HTR-8/SVneo (cell line): ENCODE measurements at regions not wholly inside any gene's neighbourhood (a gene's known extent, or its start where the extent isn't known, plus 50 kb on each side); places are given as distances from the start of the nearest gene placed in this dataset.
"Not testable (repeated sequence)": the region's sequence is repeated elsewhere in the genome, so short reads cannot be mapped to it uniquely, and the experiment has no call there.

Source experiments
- DNase-seq: peaks from one replicate; pipeline ENCODE4 v3.0.0; 2011; ENCODE audit warnings: low spot score, mixed read lengths; ENCODE audit not compliant: insufficient read length
- FAIRE-seq: peaks from 2 replicates; lab custom pipeline; 2011; peaks lifted over from hg19 to GRCh38; lab: Jason Lieb, UNC

DNA sequence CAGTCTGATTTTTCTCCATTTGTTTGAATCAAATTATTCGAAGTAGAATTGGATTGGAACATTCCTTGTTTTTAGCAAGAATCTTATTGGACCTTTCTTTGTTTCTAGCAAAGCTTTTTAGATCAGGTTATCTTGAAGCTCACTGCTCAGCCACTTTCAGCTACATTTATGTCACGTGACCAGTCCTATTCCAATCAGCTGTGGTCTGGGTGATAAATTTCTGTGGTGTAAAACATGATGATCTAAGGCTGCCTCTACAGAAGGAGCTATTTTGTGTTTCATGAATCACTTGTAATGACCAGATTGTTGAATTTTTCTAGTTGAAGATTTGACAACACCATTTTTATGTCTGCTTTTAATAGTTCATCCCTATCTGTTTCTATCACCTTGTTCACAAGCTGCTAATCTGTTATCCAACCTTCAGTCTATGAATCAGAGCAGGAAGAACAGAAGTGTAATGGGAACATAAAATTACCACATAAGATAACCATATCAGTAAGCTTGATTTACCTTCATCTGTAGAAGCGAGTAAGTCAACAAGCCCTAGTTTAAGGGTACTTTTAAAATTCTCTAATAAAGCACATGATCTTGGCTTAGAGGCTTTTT, 101.0 kb upstream of the MAP3K7 start:
- no peak for DNase-seq
- no peak for FAIRE-seq

DNA sequence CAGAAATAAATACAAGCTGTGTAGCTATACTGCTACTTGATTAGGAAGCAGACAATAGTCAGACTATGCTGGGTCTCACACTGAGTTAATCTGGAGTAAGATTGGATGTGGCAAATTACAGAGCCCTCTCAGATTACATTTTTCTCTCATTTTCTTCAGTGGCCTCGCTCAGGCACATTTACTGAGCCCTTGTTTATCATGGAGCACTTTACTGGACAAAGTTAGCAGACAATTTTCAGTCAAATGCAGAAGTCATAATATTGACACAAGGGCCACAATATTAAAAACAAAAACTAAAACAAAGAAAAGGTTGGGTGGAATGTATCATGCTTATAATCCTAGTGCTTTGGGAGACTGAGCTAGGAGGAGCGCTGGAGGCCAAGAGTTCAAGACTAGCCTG, 95.0 kb upstream of the MAP3K7 start:
- DNase-seq (no peak), FAIRE-seq (no peak)

DNA sequence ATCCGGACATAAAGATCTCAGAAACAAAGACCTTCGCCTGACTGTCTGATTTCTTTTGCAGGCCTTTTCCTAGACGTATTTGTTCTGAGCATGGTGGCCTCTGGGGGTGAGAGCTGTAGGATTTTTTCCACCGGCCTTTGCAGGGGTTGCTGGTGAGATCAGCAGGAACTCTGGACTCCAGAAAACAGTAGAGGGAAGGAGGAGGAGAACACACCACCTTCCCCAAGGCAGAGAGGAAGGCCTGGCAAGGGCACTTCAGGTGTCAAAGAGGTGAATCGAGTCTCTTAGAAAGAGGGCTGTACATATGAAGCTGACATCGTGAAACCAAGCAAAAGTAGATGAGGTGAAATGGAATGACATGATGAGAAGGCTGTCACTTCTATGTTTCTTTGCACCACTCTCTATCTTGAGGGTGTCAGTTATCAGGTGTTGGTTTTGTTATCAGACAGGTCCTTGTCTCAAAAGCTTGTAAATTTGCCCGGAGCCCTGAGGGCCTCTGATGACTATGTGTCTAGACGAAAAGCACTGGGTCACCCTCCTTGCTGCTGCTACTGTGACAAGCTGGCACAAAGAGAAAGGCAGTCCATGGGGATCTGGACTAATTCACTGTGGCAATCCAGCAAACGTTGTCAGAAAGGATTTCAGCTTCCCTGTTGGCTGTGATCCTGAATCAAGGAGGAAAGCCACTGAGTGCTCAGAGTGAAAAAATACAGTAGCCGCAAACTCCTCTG, 91.3 kb upstream of the MAP3K7 start:
- no peak for FAIRE-seq
- DNase-seq: no peak

- FAIRE-seq: no peak
- no peak for DNase-seq
Observed at GRCh38 chr6:90677440-90677839, 90.6 kb upstream of the MAP3K7 start.

DNA sequence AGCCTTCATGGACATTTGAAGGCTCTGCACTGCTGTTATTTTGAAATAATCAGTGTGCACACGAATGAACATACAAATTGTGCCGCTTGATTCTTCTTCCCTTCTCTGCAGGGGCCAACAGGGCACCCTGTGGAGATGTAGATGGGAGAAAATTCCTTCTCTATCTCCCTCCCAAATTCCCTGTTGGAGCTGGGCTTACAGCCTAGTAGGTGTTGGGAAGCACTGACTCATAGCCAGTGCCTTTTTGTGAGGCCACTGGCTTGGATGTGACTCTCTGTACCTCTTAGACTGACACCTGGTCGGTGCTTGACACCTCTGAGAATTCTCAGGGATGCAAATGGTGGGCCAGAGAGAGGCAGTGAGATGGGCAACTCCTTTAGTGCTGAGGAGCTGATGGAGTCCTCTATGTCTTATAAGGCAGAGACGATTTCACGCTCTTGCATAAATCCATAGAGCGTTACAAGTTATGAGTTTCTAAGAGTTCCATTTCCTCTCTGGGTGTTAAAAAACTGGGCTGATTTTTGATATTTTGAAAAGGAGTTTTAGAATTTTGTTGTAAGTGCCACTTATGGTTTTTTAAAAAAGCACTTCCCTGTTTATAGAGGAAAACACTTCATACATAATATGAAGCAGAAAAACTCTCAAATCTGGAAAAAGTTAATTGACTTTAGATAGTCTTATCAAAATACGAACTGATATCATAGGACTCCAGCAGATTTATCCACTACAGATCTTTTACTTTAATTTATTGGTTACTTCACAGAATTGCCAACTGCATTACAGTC, 89.8 kb upstream of the MAP3K7 start:
- no peak for DNase-seq
- FAIRE-seq: no peak

DNA sequence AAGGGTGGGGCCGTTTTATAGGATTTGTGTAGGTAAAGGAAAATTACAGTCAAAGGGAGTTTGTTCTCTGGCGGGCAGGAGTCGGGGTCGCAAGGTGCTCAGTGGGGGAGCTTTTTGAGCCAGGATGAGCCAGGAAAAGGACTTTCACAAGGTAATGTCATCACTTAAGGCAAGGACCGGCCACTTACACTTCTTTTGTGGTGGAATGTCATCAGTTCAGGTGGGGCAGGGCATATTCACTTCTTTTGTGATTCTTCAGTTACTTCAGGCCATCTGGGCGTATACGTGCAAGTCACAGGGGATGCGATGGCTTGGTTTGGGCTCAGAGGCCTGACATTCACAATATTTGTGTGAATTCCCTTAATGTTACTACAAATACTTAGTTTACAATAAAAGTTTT, 88.2 kb upstream of the MAP3K7 start:
- not testable (repeated sequence) for DNase-seq, FAIRE-seq

GRCh38 chr6:90674077-90674476, 87.2 kb upstream of the MAP3K7 start:
- not testable (repeated sequence) for FAIRE-seq, DNase-seq

GRCh38 chr6:90669846-90670245, 83.0 kb upstream of the MAP3K7 start:
- DNase-seq (no peak), FAIRE-seq (no peak)

DNA sequence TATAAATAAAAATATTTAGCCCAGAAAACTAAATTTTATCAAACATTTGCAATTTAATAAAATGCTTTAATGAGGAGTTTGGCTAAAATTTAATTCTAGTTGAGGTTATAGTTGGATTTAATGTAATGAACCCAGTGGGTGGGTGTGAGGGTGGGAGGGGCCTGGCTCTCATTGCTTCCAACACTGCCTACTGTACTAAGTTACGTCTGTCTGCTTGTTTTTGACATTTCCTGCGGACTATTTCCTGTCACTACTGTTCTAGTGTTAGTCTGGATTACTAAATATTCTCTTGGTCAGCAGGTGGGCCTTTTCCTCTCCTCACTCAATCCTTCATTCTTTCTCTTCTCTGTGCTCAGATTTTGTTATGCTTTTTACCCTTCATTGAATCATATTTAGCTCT, 82.5 kb upstream of the MAP3K7 start:
- no peak for FAIRE-seq
- DNase-seq: no peak

DNA sequence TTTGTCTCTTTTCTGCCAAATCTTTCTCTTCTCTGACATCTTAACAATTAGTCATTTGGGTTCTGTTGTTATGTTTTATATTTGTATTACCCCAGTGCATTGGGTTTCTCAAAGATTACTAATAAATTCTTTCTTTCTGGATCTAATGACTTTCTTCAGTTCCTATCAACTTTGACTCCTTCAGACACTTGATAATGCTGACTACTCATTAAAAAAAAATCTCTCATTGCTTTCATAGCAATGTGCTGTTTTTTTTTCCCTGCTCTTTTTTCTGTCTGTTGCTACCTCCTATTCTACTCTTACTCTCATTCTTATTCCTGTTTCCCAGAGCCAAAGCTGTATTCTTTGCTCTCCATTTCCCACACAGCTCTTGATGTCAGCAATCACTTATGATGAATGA, 81.3 kb upstream of the MAP3K7 start:
- FAIRE-seq (no peak), DNase-seq (no peak)

- FAIRE-seq (no peak), DNase-seq (no peak)
Observed at GRCh38 chr6:90663873-90664272, 77.0 kb upstream of the MAP3K7 start.

DNA sequence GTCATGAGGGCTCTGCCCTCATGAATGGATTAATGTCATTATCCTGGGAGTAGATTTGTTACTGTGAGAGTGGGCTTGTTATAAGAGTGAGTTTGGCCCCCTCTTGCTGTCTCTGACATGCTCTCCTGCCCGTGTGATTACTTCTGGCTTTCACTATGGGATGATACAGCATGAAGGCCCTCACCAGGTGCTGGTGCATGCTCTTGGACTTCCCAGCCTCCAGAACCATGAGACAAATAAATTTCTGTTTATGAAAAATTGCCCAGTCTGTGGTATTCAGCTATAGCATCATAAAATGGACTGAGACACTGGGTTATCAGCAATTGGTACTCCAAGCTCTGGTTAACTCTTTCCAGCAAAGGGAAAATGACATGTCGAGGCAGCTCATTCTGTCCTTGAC, 76.2 kb upstream of the MAP3K7 start:
- DNase-seq: no peak
- FAIRE-seq: no peak

GRCh38 chr6:90660931-90661330, 74.1 kb upstream of the MAP3K7 start:
- no peak for FAIRE-seq
- DNase-seq: no peak

GRCh38 chr6:90658497-90658896, 71.6 kb upstream of the MAP3K7 start:
- DNase-seq (no peak), FAIRE-seq (no peak)

GRCh38 chr6:90656325-90656724, 69.5 kb upstream of the MAP3K7 start:
- DNase-seq (no peak), FAIRE-seq (no peak)

GRCh38 chr6:90654806-90655205, 67.9 kb upstream of the MAP3K7 start:
- FAIRE-seq: no peak
- no peak for DNase-seq

DNA sequence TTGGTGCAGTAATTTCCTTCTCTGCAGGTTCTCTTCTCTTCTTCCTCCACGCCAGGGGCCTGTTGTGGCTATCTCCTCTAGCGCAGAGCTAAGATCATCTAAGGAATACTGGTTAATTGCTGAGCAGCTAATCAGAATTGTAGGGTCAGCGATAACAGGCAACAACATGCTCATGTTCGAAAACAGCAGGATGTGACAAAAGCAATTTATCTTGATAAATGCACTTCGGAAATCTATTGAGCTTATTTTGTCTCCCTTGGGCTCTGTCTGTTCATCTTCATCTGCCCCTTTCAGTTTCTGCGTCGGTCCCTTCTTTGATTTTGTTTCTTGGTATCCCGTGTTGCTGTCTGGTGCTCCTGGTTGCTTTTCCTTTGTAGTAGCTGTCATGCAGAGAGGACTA, 67.3 kb upstream of the MAP3K7 start:
- DNase-seq (no peak), FAIRE-seq (no peak)

GRCh38 chr6:90653750-90654149, 66.9 kb upstream of the MAP3K7 start:
- no peak for DNase-seq
- FAIRE-seq: no peak

DNA sequence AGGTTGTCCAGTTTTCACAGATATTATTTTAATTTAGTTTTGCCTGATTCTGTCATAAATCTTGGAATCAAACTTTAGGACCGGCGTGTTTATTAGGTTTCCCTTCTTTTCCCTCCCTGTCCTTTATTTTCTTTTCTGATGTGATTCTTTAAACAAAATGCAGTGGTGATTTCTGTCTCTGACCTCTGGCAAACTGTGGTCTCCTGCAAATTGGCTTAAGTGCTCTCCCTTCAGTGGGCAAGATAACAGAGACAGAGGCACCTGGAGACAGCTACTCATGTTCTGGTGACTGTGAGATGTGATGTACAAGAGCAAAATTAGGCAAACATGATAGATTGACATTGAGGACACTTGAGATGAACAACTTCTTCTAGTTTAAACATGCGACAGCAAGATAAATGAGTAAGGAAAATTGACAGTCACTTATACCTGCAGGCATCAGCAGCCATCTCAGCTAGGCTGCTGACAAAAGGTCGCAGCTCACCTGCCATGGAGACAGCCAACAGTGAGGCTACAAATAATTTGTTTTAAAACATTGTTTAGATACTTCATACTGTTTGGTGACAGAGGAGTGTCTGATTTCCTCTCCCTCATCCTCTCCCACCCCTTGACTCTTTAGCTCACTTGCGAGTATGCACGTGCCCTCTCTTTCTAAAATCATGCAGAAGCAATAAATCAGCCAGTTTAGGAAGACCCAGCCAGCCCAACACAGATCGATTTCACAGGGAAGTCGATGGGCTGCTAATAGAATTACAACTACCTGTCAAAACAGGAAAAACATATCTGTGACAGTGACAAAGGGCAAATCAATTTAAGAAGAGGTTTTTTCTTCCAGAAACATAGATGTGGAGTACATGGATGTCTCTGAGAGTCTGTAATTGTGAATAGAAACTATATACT, 63.4 kb upstream of the MAP3K7 start:
- DNase-seq (no peak), FAIRE-seq (no peak)

- DNase-seq (no peak), FAIRE-seq (no peak)
Observed at GRCh38 chr6:90648873-90649272, 62.0 kb upstream of the MAP3K7 start.
